ENCODE measurements at regions not wholly inside any gene's neighbourhood (a gene's known extent, or its start where the extent isn't known, plus 50 kb on each side); places are given as distances from the start of the nearest gene placed in this dataset.

DNA sequence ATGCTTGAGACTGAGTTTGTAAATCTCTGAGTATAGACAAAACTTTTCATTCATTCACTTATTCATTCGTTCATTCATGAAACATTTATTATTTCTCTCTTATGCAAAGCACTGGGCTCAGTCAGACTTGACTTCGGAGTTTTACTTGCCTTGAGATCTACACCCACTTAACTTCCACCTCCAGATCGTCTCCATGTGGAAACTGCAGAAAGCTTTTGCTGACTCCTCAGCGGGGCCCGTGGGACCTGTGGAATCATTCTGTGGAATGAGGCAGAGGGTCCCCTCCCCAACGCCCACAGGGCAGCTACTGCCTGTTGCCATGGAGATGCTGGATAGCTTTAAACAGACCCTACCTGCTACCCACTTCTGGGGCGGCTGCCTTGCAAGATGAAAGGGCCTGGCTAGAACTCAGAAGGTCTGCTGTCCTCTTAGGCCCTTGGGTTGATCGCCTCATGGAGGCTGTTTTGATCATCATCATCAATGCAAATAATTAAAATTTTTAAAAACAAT is 66.4 kb upstream of the KCNG1 start:
- no peak for TF ChIP-seq TAF1 (IDR thresholded peaks at IDR 0.05; ENCODE audit: borderline replicate concordance, low read depth, low read length)
- TF ChIP-seq POLR2AphosphoS5 (IDR thresholded peaks at IDR 0.05; ENCODE audit: low read depth, low read length), result no peak
